Gastroesophageal sphincter (tissue), 4 donors: ENCODE measurements at regions not wholly inside any gene's neighbourhood (a gene's known extent, or its start where the extent isn't known, plus 50 kb on each side); places are given as distances from the start of the nearest gene placed in this dataset.

ENCODE experiments used
- ATAC-seq: fragments of 150-250 bp; one replicate; pipeline ENCODE4 v1.9.1; 2016; ENCODE audit warnings: mild to moderate bottlenecking, moderate library complexity
- H3K27ac ChIP-seq, 4 donors: fragments of 200-600 bp; sonication (generic) in 3 of 4; 1 replicate in 3 of 4; 2 replicates in 1 of 4; pipeline ENCODE4 v1.5.1; 2016 to 2019
- H3K27me3 ChIP-seq: fragments of 200-600 bp; sonication (generic); one replicate; pipeline ENCODE4 v1.5.1; 2019
- H3K36me3 ChIP-seq, 2 donors: fragments of 200-600 bp; sonication (generic); one replicate each; pipeline ENCODE4 v1.5.1; 2019; ENCODE audit warnings: control low read depth in 1 of 2
- H3K4me1 ChIP-seq, 3 donors: fragments of 200-600 bp; sonication (generic); 1 replicate in 2 of 3; 2 replicates in 1 of 3; pipeline ENCODE4 v1.5.1; 2016 to 2019; ENCODE audit warnings: control low read depth in 2 of 3
- H3K4me3 ChIP-seq, 2 donors: fragments of 200-600 bp; sonication (generic); one replicate each; pipeline ENCODE4 v1.5.1; 2019; ENCODE audit warnings: mild to moderate bottlenecking in 1 of 2, moderate library complexity in 1 of 2
- H3K9me3 ChIP-seq, 3 donors: fragments of 200-600 bp; sonication (generic); one replicate each; pipeline ENCODE4 v1.5.1; 2017 to 2019; ENCODE audit warnings: control low read depth in 2 of 3
- CTCF ChIP-seq, 4 experiments: fragments of 200-600 bp in 2 of 4; fragments of 450-650 bp in 2 of 4; sonication (generic) in 1 of 4; IDR thresholded peaks; one replicate each; pipeline ENCODE4 v1.5.1; 2017 to 2019; ENCODE audit warnings: antibody characterized with exemption in 4 of 4, mild to moderate bottlenecking in 2 of 4, moderate library complexity in 2 of 4
- EP300 ChIP-seq: sonication (generic); formaldehyde crosslinking; IDR thresholded peaks from one replicate; pipeline ENCODE4 v1.6.1; 2017; ENCODE audit warnings: antibody characterized with exemption, mild to moderate bottlenecking
- POLR2A ChIP-seq, 2 donors: fragments of 450-650 bp; IDR thresholded peaks; one replicate each; pipeline ENCODE4 v1.6.1; 2017; ENCODE audit warnings: antibody characterized with exemption in 2 of 2, mild to moderate bottlenecking in 2 of 2, moderate library complexity in 1 of 2
- POLR2AphosphoS5 ChIP-seq: sonication (generic); formaldehyde crosslinking; IDR thresholded peaks from one replicate; pipeline ENCODE4 v1.6.1; 2017; ENCODE audit warnings: antibody characterized with exemption
- WGBS, 2 donors: methylation state at CpG; one replicate each; pipeline ENCODE4 v1.1.5; 2018; ENCODE audit warnings: low coverage in 1 of 2; 5-methylcytosine and 5-hydroxymethylcytosine counted together

- H3K4me3 ChIP-seq, result no peak overlapping the region
- H3K4me1 ChIP-seq, result peaks cover 0 to 12% (median 3%) of the 10 kb centered on the region in 3 donors
- no peaks in the 10 kb centered on the region for H3K36me3 ChIP-seq
- H3K9me3 ChIP-seq, result no peaks in the 10 kb centered on the region
- ATAC-seq, result no peak
- TF ChIP-seq POLR2AphosphoS5 (no peak), CTCF (IDR thresholded peaks at IDR 0.05) (no peak), POLR2A (IDR thresholded peaks at IDR 0.05) (no peak), EP300 (no peak)
- H3K27ac ChIP-seq, result no peak overlapping the region
- no peaks in the 10 kb centered on the region for H3K27me3 ChIP-seq
Observed at GRCh38 chr9:26169708-26170107, 491.5 kb upstream of the TUSC1 start.

DNA sequence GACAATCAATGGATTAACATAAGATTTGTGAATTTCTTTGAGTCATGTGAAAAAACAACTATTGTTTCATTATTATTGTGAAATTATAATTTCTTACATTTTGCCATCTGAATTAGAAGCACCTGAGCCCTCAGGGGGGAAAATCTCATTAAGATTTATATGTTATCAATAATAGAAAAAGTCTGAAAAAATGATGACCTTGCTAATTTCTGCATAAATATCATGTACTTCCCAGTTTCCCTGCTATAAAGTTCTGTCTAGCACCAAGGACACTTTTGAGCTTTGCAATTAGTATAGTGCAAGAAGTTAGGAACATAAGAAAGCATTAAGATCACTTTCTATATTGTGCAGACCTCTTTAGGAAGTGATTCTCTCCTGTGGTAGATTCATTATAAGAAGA lies 488.3 kb upstream of the TUSC1 start:
- TF ChIP-seq POLR2A (IDR thresholded peaks at IDR 0.05) (no peak), CTCF (IDR thresholded peaks at IDR 0.05) (no peak), POLR2AphosphoS5 (no peak), EP300 (no peak)
- no peak for ATAC-seq
- H3K27ac ChIP-seq, result no peak overlapping the region
- no peaks in the 10 kb centered on the region for H3K36me3 ChIP-seq
- no peaks in the 10 kb centered on the region for H3K27me3 ChIP-seq
- no peaks in the 10 kb centered on the region for H3K9me3 ChIP-seq
- H3K4me3 ChIP-seq, result no peak overlapping the region
- H3K4me1 ChIP-seq, result peaks cover 0 to 12% (median 3%) of the 10 kb centered on the region in 3 donors

DNA sequence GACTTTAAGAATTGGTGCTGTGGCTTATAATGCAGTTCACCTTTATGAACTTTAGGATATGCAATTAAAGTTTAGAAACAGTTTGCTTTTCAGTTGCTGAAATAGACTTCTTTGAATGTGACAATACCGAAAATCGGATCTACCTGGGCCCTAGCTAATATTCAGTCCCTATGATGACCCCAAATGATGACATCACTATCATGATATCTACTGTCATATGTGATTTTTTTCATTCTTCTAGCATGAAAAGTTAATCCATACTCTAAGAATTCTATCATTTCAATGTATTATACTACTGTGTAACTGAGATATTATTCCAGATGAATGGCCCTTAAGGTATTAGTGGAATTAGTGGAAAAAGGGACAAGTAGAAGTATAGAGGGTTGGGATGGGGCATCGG lies 487.2 kb upstream of the TUSC1 start:
- Histone ChIP-seq H3K4me1 (peaks cover 0 to 9% (median 3%) of the 10 kb centered on the region in 3 donors), H3K4me3 (no peak overlapping the region), H3K36me3 (no peaks in the 10 kb centered on the region), H3K27ac (no peak overlapping the region), H3K9me3 (no peaks in the 10 kb centered on the region), H3K27me3 (no peaks in the 10 kb centered on the region)
- TF ChIP-seq POLR2AphosphoS5 (no peak), EP300 (no peak), POLR2A (IDR thresholded peaks at IDR 0.05) (no peak), CTCF (IDR thresholded peaks at IDR 0.05) (no peak)
- 97 to 100% methylated on average over 3 of the region's 3 CpGs for WGBS, 2 donors
- ATAC-seq, result no peak

DNA sequence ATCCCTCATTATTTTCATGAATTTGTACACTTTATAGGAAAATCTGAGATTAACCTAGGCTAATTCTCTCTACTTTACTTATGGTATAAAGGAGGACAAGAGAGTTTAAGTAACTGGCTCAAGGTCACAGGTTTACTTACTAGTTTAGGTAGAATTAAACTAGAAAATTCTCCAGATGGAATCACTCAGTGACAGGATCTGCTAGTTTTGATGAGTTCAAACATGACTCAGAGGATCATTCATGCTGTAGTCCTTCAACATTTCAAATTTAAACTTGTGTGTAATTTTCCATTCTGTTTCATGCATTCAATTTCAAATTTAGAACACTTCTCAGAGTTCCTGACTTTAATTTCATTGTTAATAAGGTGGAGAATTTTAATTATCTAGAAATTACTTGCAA lies 485.7 kb upstream of the TUSC1 start:
- no peaks in the 10 kb centered on the region for H3K9me3 ChIP-seq
- H3K4me3 ChIP-seq, result no peak overlapping the region
- H3K36me3 ChIP-seq, result no peaks in the 10 kb centered on the region
- no peak for TF ChIP-seq POLR2A (IDR thresholded peaks at IDR 0.05)
- TF ChIP-seq CTCF (IDR thresholded peaks at IDR 0.05), result no peak
- no peak for TF ChIP-seq POLR2AphosphoS5
- no peak for TF ChIP-seq EP300
- H3K4me1 ChIP-seq, result no peaks in the 10 kb centered on the region
- H3K27ac ChIP-seq, result no peak overlapping the region
- H3K27me3 ChIP-seq, result no peaks in the 10 kb centered on the region
- ATAC-seq, result no peak

DNA sequence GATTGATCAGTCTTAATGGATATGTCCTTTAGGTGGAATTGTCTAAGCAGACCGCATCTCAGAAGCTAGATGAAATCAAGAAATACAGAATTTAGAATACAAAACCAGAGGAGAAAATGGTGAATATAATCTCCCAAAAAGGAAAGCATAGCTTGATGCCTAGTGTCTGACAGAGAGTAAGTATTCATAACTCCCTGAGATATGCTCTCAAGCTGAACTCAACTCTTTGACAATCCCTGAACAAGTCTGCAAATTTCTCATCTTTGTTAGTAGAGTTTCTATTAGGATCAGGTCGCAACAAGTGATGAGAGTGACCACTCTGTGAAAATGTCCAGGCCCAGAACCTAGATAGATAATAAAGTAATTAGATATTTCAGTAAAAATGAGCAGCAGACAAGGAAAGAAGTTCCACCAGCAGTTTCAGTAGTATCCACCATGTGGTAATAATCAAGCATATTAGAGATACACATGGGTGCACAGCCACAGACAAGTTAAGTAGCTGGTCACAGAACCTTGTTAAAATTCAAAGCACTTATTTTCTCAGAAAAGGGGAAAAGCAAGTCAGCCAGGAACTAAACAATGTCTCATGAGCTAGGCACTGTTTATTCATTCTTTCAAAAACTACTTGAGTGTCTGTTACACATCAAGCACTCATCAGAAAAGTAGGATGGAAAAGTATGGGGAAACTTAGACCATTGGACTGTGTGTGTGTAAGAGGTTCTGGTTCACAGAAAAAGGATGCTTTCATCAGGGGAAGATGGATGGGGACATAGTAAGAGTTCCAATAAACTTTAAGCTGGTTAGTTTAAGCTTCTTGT lies 481.5 kb upstream of the TUSC1 start:
- no peaks in the 10 kb centered on the region for H3K36me3 ChIP-seq
- H3K4me1 ChIP-seq, result no peaks in the 10 kb centered on the region
- H3K9me3 ChIP-seq, result no peaks in the 10 kb centered on the region
- H3K27me3 ChIP-seq, result no peaks in the 10 kb centered on the region
- TF ChIP-seq POLR2A (IDR thresholded peaks at IDR 0.05) (no peak), EP300 (no peak), POLR2AphosphoS5 (no peak), CTCF (IDR thresholded peaks at IDR 0.05) (no peak)
- H3K4me3 ChIP-seq, result no peak overlapping the region
- H3K27ac ChIP-seq, result no peak overlapping the region
- ATAC-seq, result no peak
- 86 to 100% methylated on average over 2 of the region's 2 CpGs for WGBS, 2 donors
